C4-2B (cell line): ENCODE measurements at regions not wholly inside any gene's neighbourhood (a gene's known extent, or its start where the extent isn't known, plus 50 kb on each side); places are given as distances from the start of the nearest gene placed in this dataset.

ENCODE experiments used
- H3K27ac ChIP-seq: fragments of 450-650 bp; 2 replicates; pipeline ENCODE4 v1.5.1; 2017
- ZFX ChIP-seq: fragments of 450-650 bp; IDR thresholded peaks from 2 replicates; pipeline ENCODE4 v1.6.1; 2017
- TF ChIP-seq, protein P1 (sequence below): fragments of 450-650 bp; conservative IDR thresholded peaks from 2 replicates; pipeline ENCODE4 v1.5.1; 2017; ENCODE audit warnings: mild to moderate bottlenecking

DNA sequence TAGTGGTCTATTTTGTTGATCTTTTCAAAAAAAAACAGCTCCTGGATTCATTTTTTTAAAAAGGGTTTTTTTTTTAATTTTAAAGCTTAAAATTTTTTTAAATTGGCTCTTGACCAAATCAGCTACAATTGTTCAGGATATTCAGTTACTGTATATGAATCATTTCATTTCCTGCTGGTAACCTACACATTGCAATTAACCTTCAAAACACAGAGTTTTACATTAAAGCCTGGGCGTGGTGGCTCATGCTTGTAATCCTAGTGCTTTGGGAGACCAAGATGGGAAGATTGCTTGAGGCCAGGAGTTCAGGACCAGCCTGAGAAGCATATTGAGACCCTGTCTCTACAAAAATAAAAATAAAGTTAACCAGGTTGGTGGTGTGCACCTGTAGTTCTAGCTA is 163.4 kb downstream of the ALDH1A2 start:
- no peak overlapping the region for H3K27ac ChIP-seq
- TF ChIP-seq, protein P1, sequence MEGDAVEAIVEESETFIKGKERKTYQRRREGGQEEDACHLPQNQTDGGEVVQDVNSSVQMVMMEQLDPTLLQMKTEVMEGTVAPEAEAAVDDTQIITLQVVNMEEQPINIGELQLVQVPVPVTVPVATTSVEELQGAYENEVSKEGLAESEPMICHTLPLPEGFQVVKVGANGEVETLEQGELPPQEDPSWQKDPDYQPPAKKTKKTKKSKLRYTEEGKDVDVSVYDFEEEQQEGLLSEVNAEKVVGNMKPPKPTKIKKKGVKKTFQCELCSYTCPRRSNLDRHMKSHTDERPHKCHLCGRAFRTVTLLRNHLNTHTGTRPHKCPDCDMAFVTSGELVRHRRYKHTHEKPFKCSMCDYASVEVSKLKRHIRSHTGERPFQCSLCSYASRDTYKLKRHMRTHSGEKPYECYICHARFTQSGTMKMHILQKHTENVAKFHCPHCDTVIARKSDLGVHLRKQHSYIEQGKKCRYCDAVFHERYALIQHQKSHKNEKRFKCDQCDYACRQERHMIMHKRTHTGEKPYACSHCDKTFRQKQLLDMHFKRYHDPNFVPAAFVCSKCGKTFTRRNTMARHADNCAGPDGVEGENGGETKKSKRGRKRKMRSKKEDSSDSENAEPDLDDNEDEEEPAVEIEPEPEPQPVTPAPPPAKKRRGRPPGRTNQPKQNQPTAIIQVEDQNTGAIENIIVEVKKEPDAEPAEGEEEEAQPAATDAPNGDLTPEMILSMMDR: no peak
- TF ChIP-seq ZFX: no peak
